ENCODE measurements at regions not wholly inside any gene's neighbourhood (a gene's known extent, or its start where the extent isn't known, plus 50 kb on each side); places are given as distances from the start of the nearest gene placed in this dataset.

DNA sequence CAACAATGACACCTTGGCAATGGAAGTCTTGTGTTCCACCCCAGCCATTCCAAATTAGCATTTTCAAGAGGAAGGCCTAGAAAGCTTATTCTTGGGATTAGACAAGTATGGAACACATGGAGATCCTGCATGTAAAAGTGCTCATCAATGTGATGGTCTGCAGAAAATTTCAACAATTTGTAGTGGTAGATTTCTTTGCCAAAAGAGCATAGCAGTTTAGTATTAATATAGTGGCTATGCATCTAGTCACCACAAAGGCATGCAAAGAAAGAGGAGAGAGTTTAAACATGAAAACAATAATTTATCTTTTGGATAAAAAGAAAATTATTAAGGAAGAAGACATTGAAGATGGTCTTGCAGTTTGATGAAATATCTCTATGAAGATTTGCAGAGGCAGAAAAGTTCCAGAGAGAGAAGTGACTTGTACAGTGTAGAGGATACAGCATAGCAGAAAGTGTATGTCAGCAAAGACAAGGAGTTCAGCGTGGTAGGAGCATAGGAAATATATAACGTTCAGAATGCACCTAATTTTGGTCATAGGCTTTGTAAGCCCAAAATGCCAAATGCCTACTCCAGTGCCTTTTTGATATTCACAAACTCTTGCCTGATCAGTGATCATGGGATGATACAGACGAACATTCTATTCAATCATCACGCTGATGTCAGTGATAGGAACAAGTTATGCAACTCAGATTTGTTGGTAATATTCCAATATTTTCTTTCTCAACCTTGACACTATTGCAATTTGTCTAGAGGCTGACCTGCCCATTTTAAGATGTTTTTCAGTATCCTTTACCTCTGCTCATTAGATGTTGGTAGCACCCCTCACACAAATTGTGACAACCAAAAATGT, 727.9 kb upstream of the SOX9 start:
- TF ChIP-seq SP1 (IDR thresholded peaks at IDR 0.05; ENCODE audit: low read depth, low read length) (no peak), JUN (IDR thresholded peaks at IDR 0.05; ENCODE audit: low read depth, low read length) (no peak)
- TF ChIP-seq, protein P1, sequence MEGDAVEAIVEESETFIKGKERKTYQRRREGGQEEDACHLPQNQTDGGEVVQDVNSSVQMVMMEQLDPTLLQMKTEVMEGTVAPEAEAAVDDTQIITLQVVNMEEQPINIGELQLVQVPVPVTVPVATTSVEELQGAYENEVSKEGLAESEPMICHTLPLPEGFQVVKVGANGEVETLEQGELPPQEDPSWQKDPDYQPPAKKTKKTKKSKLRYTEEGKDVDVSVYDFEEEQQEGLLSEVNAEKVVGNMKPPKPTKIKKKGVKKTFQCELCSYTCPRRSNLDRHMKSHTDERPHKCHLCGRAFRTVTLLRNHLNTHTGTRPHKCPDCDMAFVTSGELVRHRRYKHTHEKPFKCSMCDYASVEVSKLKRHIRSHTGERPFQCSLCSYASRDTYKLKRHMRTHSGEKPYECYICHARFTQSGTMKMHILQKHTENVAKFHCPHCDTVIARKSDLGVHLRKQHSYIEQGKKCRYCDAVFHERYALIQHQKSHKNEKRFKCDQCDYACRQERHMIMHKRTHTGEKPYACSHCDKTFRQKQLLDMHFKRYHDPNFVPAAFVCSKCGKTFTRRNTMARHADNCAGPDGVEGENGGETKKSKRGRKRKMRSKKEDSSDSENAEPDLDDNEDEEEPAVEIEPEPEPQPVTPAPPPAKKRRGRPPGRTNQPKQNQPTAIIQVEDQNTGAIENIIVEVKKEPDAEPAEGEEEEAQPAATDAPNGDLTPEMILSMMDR (IDR thresholded peaks at IDR 0.05; ENCODE audit: control extremely low read depth in 1 of 3, insufficient read depth in 1 of 3, low read depth in 1 of 3, low read length in 3 of 3) = no peak
